ENCODE measurements at regions not wholly inside any gene's neighbourhood (a gene's known extent, or its start where the extent isn't known, plus 50 kb on each side); places are given as distances from the start of the nearest gene placed in this dataset.

GRCh38 chr2:199136681-199137080 lies 321.1 kb downstream of the SATB2 start:
- no peak overlapping the region for H3K27ac ChIP-seq
- ChIA-PET CTCF (interaction anchor here (0.6 kb wide), 1 partner anchor 374 kb away, joined by 4 read pairs; no protein-coding TSS in a partner anchor), POLR2A (ENCODE audit: low non-redundant PET) (no interaction called here)
- TF ChIP-seq CTCF (conservative IDR thresholded peaks at IDR 0.05; ENCODE audit: low read depth): no peak
- peak; percentile 52 for DNase-seq (ENCODE audit: low spot score)

GRCh38 chr2:199136242-199136641 lies 321.5 kb downstream of the SATB2 start:
- no peak for DNase-seq (ENCODE audit: low spot score)
- no peak overlapping the region for H3K27ac ChIP-seq
- TF ChIP-seq CTCF (conservative IDR thresholded peaks at IDR 0.05; ENCODE audit: low read depth): no peak
- ChIA-PET POLR2A (ENCODE audit: low non-redundant PET) (no interaction called here), CTCF (interaction anchor here (0.6 kb wide), 1 partner anchor 612 kb away, joined by 5 read pairs; no protein-coding TSS in a partner anchor)

GRCh38 chr2:199131876-199132275 lies 325.9 kb downstream of the SATB2 start:
- POLR2A ChIA-PET (ENCODE audit: low non-redundant PET): no interaction called here
- CTCF ChIA-PET: no interaction called here

GRCh38 chr2:199131136-199131655 lies 326.5 kb downstream of the SATB2 start:
- ChIA-PET CTCF (interaction anchor here (0.6 kb wide), 1 partner anchor 16 kb away, joined by 5 read pairs; no protein-coding TSS in a partner anchor), POLR2A (ENCODE audit: low non-redundant PET) (no interaction called here)
- no peak for DNase-seq (ENCODE audit: low spot score)
- no peak overlapping the region for H3K27ac ChIP-seq
- no peak for TF ChIP-seq CTCF (conservative IDR thresholded peaks at IDR 0.05; ENCODE audit: low read depth)

More at GRCh38 chr2:199131876-199132275, 325.9 kb downstream of the SATB2 start:
- H3K27ac ChIP-seq: no peak overlapping the region
- TF ChIP-seq CTCF (conservative IDR thresholded peaks at IDR 0.05; ENCODE audit: low read depth): no peak
- DNase-seq (ENCODE audit: low spot score): no peak

GRCh38 chr2:199130501-199130900 lies 327.2 kb downstream of the SATB2 start:
- CTCF ChIA-PET: interaction anchor here (0.6 kb wide), 1 partner anchor 15 kb away, joined by 5 read pairs; no protein-coding TSS in a partner anchor
- TF ChIP-seq CTCF (conservative IDR thresholded peaks at IDR 0.05; ENCODE audit: low read depth): no peak
- POLR2A ChIA-PET (ENCODE audit: low non-redundant PET): no interaction called here
- H3K27ac ChIP-seq: no peak overlapping the region
- DNase-seq (ENCODE audit: low spot score): no peak

- TF ChIP-seq CTCF (conservative IDR thresholded peaks at IDR 0.05; ENCODE audit: low read depth): no peak
- ChIA-PET POLR2A (ENCODE audit: low non-redundant PET) (no interaction called here), CTCF (no interaction called here)
- no peak for DNase-seq (ENCODE audit: low spot score)
- no peak overlapping the region for H3K27ac ChIP-seq
Measured at GRCh38 chr2:199128476-199129229, 329.1 kb downstream of the SATB2 start.

Data from RWPE1 (cell line).